ENCODE measurements at regions not wholly inside any gene's neighbourhood (a gene's known extent, or its start where the extent isn't known, plus 50 kb on each side); places are given as distances from the start of the nearest gene placed in this dataset.

DNA sequence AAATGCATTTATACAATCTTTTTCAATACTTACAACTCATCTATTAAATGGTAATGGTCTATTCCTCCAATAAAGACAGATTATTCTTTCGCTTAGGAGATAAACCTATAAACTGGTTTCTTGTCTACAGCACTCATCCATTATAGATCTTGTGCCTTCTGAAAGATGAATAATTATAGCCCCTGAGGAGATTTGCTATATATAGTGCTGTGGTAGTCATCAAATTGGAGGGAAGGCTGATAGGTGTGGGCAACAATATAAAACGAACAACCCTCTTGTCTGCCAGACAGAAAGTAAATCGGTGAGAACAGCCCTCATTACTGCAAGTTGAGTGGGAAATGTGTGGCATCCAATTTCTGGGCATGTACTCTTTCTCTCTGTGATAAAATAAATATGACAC lies 292.5 kb upstream of the CNR1 start:
- no peak for DNase-seq
- no CpG with 5 or more reads among the region's 3 CpGs for WGBS (ENCODE audit: insufficient coverage, low lambda C conversion rate)
- Histone ChIP-seq H3K36me3 (ENCODE audit: control insufficient read depth, insufficient read depth, low read length) (no peaks in the 10 kb centered on the region), H3K4me3 (ENCODE audit: low read length) (no peak overlapping the region), H3K9me3 (ENCODE audit: control insufficient read depth, low read depth, low read length) (no peaks in the 10 kb centered on the region), H3K4me1 (ENCODE audit: control insufficient read depth, insufficient read depth, low read length) (no peaks in the 10 kb centered on the region), H3K27ac (ENCODE audit: low read length) (no peak overlapping the region), H3K27me3 (ENCODE audit: control insufficient read depth, insufficient read depth, low read length) (no peaks in the 10 kb centered on the region)

DNA sequence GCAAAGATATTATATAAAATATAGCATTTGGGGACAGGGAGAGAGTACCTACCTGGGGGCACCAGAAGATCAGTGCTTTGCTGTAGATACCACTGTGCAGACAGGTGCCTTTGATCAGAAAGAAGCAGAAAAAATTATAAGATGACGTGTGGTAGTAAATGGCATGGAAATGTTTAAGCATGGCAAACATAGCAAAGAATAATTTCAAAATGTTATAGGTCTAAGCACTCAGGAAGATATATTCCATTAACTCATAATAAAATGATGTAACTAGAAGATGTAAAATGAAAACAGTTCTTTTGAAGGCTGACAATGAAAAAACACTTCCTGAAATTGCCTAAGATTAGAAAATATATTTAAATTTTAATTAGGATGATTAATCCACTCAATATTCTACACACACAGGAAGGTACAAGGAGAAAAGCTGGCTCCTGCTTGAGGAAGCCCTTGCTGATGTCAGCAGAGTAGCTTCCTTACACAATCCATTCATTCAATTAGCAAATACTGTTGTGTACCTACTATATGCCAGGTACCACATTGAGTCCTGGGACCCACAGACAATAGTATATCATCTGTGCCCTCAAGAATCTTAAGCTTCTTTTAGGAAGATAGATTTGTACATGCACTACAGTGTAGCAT lies 290.2 kb upstream of the CNR1 start:
- no peaks in the 10 kb centered on the region for H3K27me3 ChIP-seq (ENCODE audit: control insufficient read depth, insufficient read depth, low read length)
- H3K36me3 ChIP-seq (ENCODE audit: control insufficient read depth, insufficient read depth, low read length) = no peaks in the 10 kb centered on the region
- H3K4me1 ChIP-seq (ENCODE audit: control insufficient read depth, insufficient read depth, low read length) = no peaks in the 10 kb centered on the region
- H3K9me3 ChIP-seq (ENCODE audit: control insufficient read depth, low read depth, low read length) = no peaks in the 10 kb centered on the region
- H3K27ac ChIP-seq (ENCODE audit: low read length) = no peak overlapping the region
- no peak overlapping the region for H3K4me3 ChIP-seq (ENCODE audit: low read length)
- no peak for DNase-seq
- WGBS (ENCODE audit: insufficient coverage, low lambda C conversion rate) = 100% methylated on average over 1 of the region's 1 CpG

DNA sequence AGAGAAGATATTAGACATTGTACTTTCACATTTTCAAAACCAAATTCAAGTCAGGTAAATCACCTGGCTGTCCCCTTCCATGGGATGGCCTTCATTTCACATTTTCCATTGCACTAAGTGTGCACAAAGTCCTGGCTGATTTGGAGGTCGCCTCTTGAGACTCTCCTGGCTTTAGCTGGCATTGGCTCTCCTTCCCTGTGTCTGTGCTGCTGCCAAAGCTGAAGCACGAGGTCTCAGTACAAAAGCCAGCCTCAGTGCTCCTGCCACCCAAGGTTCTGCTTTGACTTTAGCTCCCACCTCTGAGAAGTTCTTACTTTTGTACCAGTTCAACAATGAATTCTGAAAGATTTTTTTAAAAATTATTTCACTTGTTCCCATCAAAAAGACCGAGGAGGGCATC lies 289.2 kb upstream of the CNR1 start:
- no peaks in the 10 kb centered on the region for H3K9me3 ChIP-seq (ENCODE audit: control insufficient read depth, low read depth, low read length)
- no peak for DNase-seq
- H3K27ac ChIP-seq (ENCODE audit: low read length) = no peak overlapping the region
- H3K27me3 ChIP-seq (ENCODE audit: control insufficient read depth, insufficient read depth, low read length) = no peaks in the 10 kb centered on the region
- H3K36me3 ChIP-seq (ENCODE audit: control insufficient read depth, insufficient read depth, low read length) = no peaks in the 10 kb centered on the region
- 72% methylated on average over 2 of the region's 3 CpGs for WGBS (ENCODE audit: insufficient coverage, low lambda C conversion rate)
- H3K4me1 ChIP-seq (ENCODE audit: control insufficient read depth, insufficient read depth, low read length) = no peaks in the 10 kb centered on the region
- no peak overlapping the region for H3K4me3 ChIP-seq (ENCODE audit: low read length)

DNA sequence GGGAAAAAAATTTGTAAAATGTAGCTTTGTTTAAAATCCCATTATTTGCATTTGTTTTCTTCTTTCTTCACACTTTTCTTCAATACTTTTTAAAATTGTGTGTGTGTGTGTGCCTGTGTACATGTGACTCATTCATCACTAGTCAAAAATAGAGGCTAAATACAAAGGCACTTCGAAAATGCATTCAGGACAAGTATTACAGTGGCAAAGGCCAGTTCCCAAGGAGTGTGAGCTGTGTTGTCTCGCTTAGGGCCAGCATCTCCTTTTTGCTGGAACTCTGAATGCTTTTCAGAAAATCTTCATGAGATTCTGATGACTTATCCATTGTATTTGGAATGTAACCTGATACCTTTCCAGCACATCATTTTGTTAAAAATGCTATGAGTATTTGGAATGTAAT lies 288.5 kb upstream of the CNR1 start:
- Histone ChIP-seq H3K36me3 (ENCODE audit: control insufficient read depth, insufficient read depth, low read length) (no peaks in the 10 kb centered on the region), H3K9me3 (ENCODE audit: control insufficient read depth, low read depth, low read length) (no peaks in the 10 kb centered on the region), H3K4me3 (ENCODE audit: low read length) (no peak overlapping the region), H3K27me3 (ENCODE audit: control insufficient read depth, insufficient read depth, low read length) (no peaks in the 10 kb centered on the region), H3K4me1 (ENCODE audit: control insufficient read depth, insufficient read depth, low read length) (no peaks in the 10 kb centered on the region), H3K27ac (ENCODE audit: low read length) (no peak overlapping the region)
- WGBS (ENCODE audit: insufficient coverage, low lambda C conversion rate) = no CpG with 5 or more reads among the region's 2 CpGs
- no peak for DNase-seq

DNA sequence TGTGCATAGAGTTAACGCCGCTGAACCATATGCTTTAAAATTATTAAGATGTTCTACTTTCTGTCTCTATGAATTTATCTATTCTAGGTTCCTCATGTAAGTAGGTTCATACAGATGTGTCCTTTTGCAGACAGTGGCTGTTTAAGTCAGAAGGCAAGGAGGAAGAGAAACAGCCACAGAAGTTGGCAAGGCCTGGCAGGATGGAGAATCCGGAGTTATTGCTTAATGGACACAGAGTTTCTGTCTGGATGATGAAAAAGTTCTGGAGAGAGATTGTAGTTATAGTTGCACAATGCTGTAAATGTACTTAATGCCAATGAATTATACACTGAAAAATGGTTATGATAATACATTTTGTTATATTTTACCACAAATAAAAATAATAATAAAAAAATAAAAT lies 283.6 kb upstream of the CNR1 start:
- Histone ChIP-seq H3K36me3 (ENCODE audit: control insufficient read depth, insufficient read depth, low read length) (no peaks in the 10 kb centered on the region), H3K4me1 (ENCODE audit: control insufficient read depth, insufficient read depth, low read length) (no peaks in the 10 kb centered on the region), H3K9me3 (ENCODE audit: control insufficient read depth, low read depth, low read length) (no peaks in the 10 kb centered on the region), H3K27ac (ENCODE audit: low read length) (no peak overlapping the region), H3K27me3 (ENCODE audit: control insufficient read depth, insufficient read depth, low read length) (no peaks in the 10 kb centered on the region), H3K4me3 (ENCODE audit: low read length) (no peak overlapping the region)
- DNase-seq = no peak
- 87% methylated on average over 3 of the region's 3 CpGs for WGBS (ENCODE audit: insufficient coverage, low lambda C conversion rate)

DNA sequence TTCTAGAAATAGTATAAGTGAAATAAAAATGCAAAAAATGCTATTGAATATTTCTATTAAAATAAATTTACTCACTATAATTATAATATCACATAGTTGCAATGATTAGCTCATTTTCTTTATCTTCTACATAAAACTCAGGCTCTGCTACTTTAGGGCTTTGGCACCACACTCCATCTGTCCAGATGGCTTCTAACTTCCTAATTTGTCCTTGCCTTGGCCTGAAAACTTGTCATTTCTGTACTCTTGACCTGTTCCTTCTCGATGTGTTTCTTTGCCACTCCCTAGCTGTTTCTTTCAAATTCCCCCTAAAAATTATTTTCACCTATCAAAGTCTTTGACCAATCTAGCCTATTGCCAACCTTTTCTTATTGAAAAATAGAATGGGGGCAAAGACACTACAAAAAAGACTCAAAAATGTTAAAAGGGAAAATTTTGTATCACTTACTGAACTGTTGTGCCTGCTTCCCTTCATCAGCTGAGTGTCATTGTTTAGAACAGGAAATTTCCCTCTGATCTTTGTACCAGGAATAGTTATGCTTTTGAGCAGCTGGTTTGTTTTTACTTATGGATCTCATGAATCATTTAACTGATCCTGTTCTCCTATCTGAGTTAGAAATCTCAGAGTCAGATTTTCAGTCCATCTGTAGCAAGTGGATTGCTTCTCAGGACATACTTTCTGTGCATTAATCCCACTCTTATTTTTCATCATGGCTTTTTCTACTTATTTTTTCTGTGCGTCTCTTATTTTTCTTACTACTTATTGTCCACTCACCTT lies 279.2 kb upstream of the CNR1 start:
- no peaks in the 10 kb centered on the region for H3K9me3 ChIP-seq (ENCODE audit: control insufficient read depth, low read depth, low read length)
- no peaks in the 10 kb centered on the region for H3K27me3 ChIP-seq (ENCODE audit: control insufficient read depth, insufficient read depth, low read length)
- H3K4me1 ChIP-seq (ENCODE audit: control insufficient read depth, insufficient read depth, low read length) = no peaks in the 10 kb centered on the region
- H3K27ac ChIP-seq (ENCODE audit: low read length) = no peak overlapping the region
- 70% methylated on average over 2 of the region's 2 CpGs for WGBS (ENCODE audit: insufficient coverage, low lambda C conversion rate)
- no peaks in the 10 kb centered on the region for H3K36me3 ChIP-seq (ENCODE audit: control insufficient read depth, insufficient read depth, low read length)
- no peak for DNase-seq
- no peak overlapping the region for H3K4me3 ChIP-seq (ENCODE audit: low read length)

DNA sequence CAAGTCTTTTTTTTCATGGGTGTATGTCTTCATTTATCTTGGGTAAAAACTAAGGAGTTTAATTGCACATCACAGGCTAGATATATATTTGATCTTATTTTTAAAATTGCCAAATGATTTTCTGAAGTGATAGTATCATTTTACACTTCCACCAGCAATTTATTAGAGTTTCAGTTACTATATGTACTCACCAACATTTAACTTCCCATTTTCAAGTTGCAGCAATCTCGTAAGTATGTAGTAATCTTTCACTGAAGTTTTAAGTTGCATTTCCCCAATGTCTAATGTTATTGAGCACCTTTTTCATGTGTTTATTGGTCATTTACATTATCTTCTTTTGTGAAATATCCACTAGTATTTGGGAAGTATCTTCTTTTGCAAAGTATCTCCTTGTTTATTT lies 277.4 kb upstream of the CNR1 start:
- DNase-seq = no peak
- Histone ChIP-seq H3K36me3 (ENCODE audit: control insufficient read depth, insufficient read depth, low read length) (no peaks in the 10 kb centered on the region), H3K4me3 (ENCODE audit: low read length) (no peak overlapping the region), H3K9me3 (ENCODE audit: control insufficient read depth, low read depth, low read length) (no peaks in the 10 kb centered on the region), H3K4me1 (ENCODE audit: control insufficient read depth, insufficient read depth, low read length) (no peaks in the 10 kb centered on the region), H3K27me3 (ENCODE audit: control insufficient read depth, insufficient read depth, low read length) (no peaks in the 10 kb centered on the region), H3K27ac (ENCODE audit: low read length) (no peak overlapping the region)
- 100% methylated on average over 1 of the region's 1 CpG for WGBS (ENCODE audit: insufficient coverage, low lambda C conversion rate)

DNA sequence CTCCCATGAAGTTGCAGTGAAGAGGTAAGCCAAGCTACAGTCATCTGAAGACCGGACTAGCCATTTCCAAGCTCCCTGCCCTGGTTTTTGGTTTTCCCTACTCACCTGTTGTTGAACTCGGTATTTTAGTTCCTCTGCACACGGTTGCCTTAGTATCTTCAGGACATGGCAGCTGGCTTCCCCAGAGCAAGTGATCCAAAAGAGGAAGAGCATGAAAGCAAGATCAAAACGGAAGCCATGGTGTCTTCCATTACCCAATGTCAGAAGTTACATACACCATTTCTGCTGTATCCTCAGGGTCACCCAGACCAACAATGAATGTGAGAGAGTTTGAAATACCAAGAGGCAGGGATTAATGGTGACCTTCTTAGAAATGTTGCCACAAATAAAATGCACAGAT lies 276.6 kb upstream of the CNR1 start:
- Histone ChIP-seq H3K27me3 (ENCODE audit: control insufficient read depth, insufficient read depth, low read length) (no peaks in the 10 kb centered on the region), H3K4me1 (ENCODE audit: control insufficient read depth, insufficient read depth, low read length) (no peaks in the 10 kb centered on the region), H3K27ac (ENCODE audit: low read length) (no peak overlapping the region), H3K9me3 (ENCODE audit: control insufficient read depth, low read depth, low read length) (no peaks in the 10 kb centered on the region), H3K36me3 (ENCODE audit: control insufficient read depth, insufficient read depth, low read length) (no peaks in the 10 kb centered on the region), H3K4me3 (ENCODE audit: low read length) (no peak overlapping the region)
- DNase-seq = no peak
- no CpG with 5 or more reads among the region's 4 CpGs for WGBS (ENCODE audit: insufficient coverage, low lambda C conversion rate)

DNA sequence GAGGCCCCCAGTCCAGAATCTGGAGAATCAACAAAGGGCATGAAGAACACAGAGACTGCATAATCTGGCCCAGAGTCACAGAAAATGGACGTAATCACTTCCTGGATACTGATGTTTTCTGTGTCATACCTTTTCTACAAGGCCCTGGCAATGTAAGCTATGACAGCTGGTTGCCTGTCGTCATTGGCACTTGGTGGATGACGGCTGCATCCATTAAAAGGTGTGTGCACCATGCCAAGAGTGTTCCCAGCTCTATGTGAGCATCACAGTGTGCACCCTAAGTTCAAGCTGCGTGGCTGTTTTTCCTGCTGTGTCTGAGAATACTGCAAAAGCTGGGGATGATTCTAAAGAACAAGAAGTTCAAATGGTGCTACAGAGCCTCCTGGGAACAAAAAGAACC lies 275.2 kb upstream of the CNR1 start:
- Histone ChIP-seq H3K9me3 (ENCODE audit: control insufficient read depth, low read depth, low read length) (no peaks in the 10 kb centered on the region), H3K4me1 (ENCODE audit: control insufficient read depth, insufficient read depth, low read length) (no peaks in the 10 kb centered on the region), H3K27ac (ENCODE audit: low read length) (no peak overlapping the region), H3K4me3 (ENCODE audit: low read length) (no peak overlapping the region), H3K36me3 (ENCODE audit: control insufficient read depth, insufficient read depth, low read length) (no peaks in the 10 kb centered on the region), H3K27me3 (ENCODE audit: control insufficient read depth, insufficient read depth, low read length) (no peaks in the 10 kb centered on the region)
- WGBS (ENCODE audit: insufficient coverage, low lambda C conversion rate) = no CpG with 5 or more reads among the region's 4 CpGs
- DNase-seq = no peak

DNA sequence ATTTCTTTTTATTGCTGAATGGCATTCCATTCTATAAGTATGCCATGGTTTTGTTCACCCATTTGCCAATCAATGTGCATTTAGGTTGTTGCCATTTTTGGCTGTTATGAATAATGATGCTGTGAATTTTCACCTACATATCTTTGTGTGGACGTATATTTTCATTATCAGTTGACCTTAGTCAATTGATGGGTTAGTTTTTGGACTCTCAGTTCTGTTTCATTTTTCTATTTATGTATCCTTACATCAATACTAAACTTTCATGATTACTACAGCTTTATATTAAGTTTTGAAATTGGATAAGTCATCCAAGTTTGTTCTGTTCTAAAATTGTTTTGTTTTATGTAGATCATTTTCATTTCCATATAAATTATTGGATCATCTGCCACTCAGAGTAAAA lies 261.9 kb upstream of the CNR1 start:
- no CpG with 5 or more reads among the region's 1 CpG for WGBS (ENCODE audit: insufficient coverage, low lambda C conversion rate)
- H3K27ac ChIP-seq (ENCODE audit: low read length) = no peak overlapping the region
- H3K4me1 ChIP-seq (ENCODE audit: control insufficient read depth, insufficient read depth, low read length) = no peaks in the 10 kb centered on the region
- no peaks in the 10 kb centered on the region for H3K27me3 ChIP-seq (ENCODE audit: control insufficient read depth, insufficient read depth, low read length)
- no peaks in the 10 kb centered on the region for H3K36me3 ChIP-seq (ENCODE audit: control insufficient read depth, insufficient read depth, low read length)
- no peak for DNase-seq
- no peaks in the 10 kb centered on the region for H3K9me3 ChIP-seq (ENCODE audit: control insufficient read depth, low read depth, low read length)
- no peak overlapping the region for H3K4me3 ChIP-seq (ENCODE audit: low read length)

DNA sequence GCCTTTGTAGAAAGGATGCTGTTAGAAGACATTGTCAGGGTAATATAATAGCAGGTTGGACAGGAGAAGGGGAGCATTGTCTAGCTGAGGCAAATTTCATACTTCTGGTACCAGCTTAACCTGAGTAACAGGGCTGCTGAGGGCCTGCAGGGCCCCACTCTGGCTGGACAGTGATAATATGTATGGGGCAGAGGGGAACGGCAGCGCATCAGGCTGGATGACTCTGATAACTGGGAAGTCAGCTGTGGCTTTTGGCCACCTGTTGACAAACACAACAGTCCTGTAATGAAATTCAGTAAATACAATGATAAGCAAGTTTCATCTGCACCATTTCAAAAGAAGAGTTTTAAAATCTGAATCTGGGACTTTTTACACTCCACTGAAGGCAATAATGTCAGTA lies 259.9 kb upstream of the CNR1 start:
- Histone ChIP-seq H3K4me1 (ENCODE audit: control insufficient read depth, insufficient read depth, low read length) (no peaks in the 10 kb centered on the region), H3K9me3 (ENCODE audit: control insufficient read depth, low read depth, low read length) (no peaks in the 10 kb centered on the region), H3K36me3 (ENCODE audit: control insufficient read depth, insufficient read depth, low read length) (no peaks in the 10 kb centered on the region), H3K27ac (ENCODE audit: low read length) (no peak overlapping the region), H3K4me3 (ENCODE audit: low read length) (no peak overlapping the region), H3K27me3 (ENCODE audit: control insufficient read depth, insufficient read depth, low read length) (no peaks in the 10 kb centered on the region)
- no peak for DNase-seq
- WGBS (ENCODE audit: insufficient coverage, low lambda C conversion rate) = no CpG with 5 or more reads among the region's 2 CpGs

All from large intestine (tissue), 3 donors.